NCI-H128 (cell line): ENCODE measurements at regions not wholly inside any gene's neighbourhood (a gene's known extent, or its start where the extent isn't known, plus 50 kb on each side); places are given as distances from the start of the nearest gene placed in this dataset.

Experiments used
- DNase-seq: peaks from one replicate; lab custom pipeline; 2025; ENCODE audit not compliant: unreplicated experiment; lab: John Stamatoyannopoulos, UW

GRCh38 chr12:75974323-75975187, 57.0 kb downstream of the PHLDA1 start:
- no peak for DNase-seq

- no peak for DNase-seq
Observed at GRCh38 chr12:75971253-75971652, 60.3 kb downstream of the PHLDA1 start.

GRCh38 chr12:75970310-75970709, 61.3 kb downstream of the PHLDA1 start:
- DNase-seq: no peak

GRCh38 chr12:75969768-75970167, 61.8 kb downstream of the PHLDA1 start:
- DNase-seq: no peak

- DNase-seq: no peak
Observed at GRCh38 chr12:75965661-75966060, 65.9 kb downstream of the PHLDA1 start.

- DNase-seq: no peak
Observed at GRCh38 chr12:75964150-75964549, 67.4 kb downstream of the PHLDA1 start.

- no peak for DNase-seq
Observed at GRCh38 chr12:75961878-75962277, 69.7 kb downstream of the PHLDA1 start.

- no peak for DNase-seq
Observed at GRCh38 chr12:75960954-75961661, 70.5 kb downstream of the PHLDA1 start.

- no peak for DNase-seq
Observed at GRCh38 chr12:75960086-75960910, 71.3 kb downstream of the PHLDA1 start.

GRCh38 chr12:75959506-75959905, 72.1 kb downstream of the PHLDA1 start:
- no peak for DNase-seq

- DNase-seq: no peak
Observed at GRCh38 chr12:75959060-75959459, 72.5 kb downstream of the PHLDA1 start.

- DNase-seq: no peak
Observed at GRCh38 chr12:75955251-75955650, 76.3 kb downstream of the PHLDA1 start.

- no peak for DNase-seq
Observed at GRCh38 chr12:75954749-75955148, 76.8 kb downstream of the PHLDA1 start.

- no peak for DNase-seq
Observed at GRCh38 chr12:75954041-75954440, 77.5 kb downstream of the PHLDA1 start.

GRCh38 chr12:75953312-75953906, 78.2 kb downstream of the PHLDA1 start:
- DNase-seq: no peak

GRCh38 chr12:75951399-75952278, 79.9 kb downstream of the PHLDA1 start:
- DNase-seq: no peak

GRCh38 chr12:75947156-75947723, 84.3 kb downstream of the PHLDA1 start:
- DNase-seq: no peak

GRCh38 chr12:75945581-75945980, 86.0 kb downstream of the PHLDA1 start:
- DNase-seq: no peak

- no peak for DNase-seq
Observed at GRCh38 chr12:75944905-75945432, 86.6 kb downstream of the PHLDA1 start.
